GM21526 (cell line): ENCODE measurements at regions not wholly inside any gene's neighbourhood (a gene's known extent, or its start where the extent isn't known, plus 50 kb on each side); places are given as distances from the start of the nearest gene placed in this dataset.
"Not testable (repeated sequence)": the region's sequence is repeated elsewhere in the genome, so short reads cannot be mapped to it uniquely, and the experiment has no call there.

Experiments used
- ATAC-seq: cut with Tn5 transposase; IDR thresholded peaks from one replicate; pipeline ENCODE4 v1.9.1; 2021; ENCODE audit warnings: moderate library complexity; ENCODE audit not compliant: unreplicated experiment, low FRiP score

GRCh38 chr2:146696787-146697186 is 1148.0 kb upstream of the ACVR2A start:
- ATAC-seq = not testable (repeated sequence)

GRCh38 chr2:146681991-146682390 is 1162.8 kb upstream of the ACVR2A start:
- ATAC-seq = no peak

GRCh38 chr2:146678516-146678915 is 1166.3 kb upstream of the ACVR2A start:
- ATAC-seq = no peak

- no peak for ATAC-seq
Observed at GRCh38 chr2:146677280-146677679, 1167.5 kb upstream of the ACVR2A start.

GRCh38 chr2:146669735-146670134 is 1175.1 kb upstream of the ACVR2A start:
- no peak for ATAC-seq

- ATAC-seq = no peak
Observed at GRCh38 chr2:146666340-146666739, 1178.5 kb upstream of the ACVR2A start.

- ATAC-seq = no peak
Observed at GRCh38 chr2:146665800-146666199, 1179.0 kb upstream of the ACVR2A start.

- ATAC-seq = no peak
Observed at GRCh38 chr2:146661473-146662096, 1183.2 kb upstream of the ACVR2A start.

- no peak for ATAC-seq
Observed at GRCh38 chr2:146659976-146660375, 1184.9 kb upstream of the ACVR2A start.

GRCh38 chr2:146652311-146652710 is 1192.5 kb upstream of the ACVR2A start:
- no peak for ATAC-seq

- ATAC-seq = no peak
Observed at GRCh38 chr2:146651361-146651760, 1193.5 kb upstream of the ACVR2A start.

GRCh38 chr2:146642066-146642465 is 1202.8 kb upstream of the ACVR2A start:
- ATAC-seq = no peak

- no peak for ATAC-seq
Observed at GRCh38 chr2:146634230-146635097, 1210.4 kb upstream of the ACVR2A start.

GRCh38 chr2:146633159-146633558 is 1211.7 kb upstream of the ACVR2A start:
- ATAC-seq = no peak

- ATAC-seq = no peak
Observed at GRCh38 chr2:146632707-146633106, 1212.1 kb upstream of the ACVR2A start.

GRCh38 chr2:146624430-146625160 is 1220.2 kb upstream of the ACVR2A start:
- no peak for ATAC-seq

GRCh38 chr2:146623771-146624170 is 1221.1 kb upstream of the ACVR2A start:
- ATAC-seq = no peak

- ATAC-seq = no peak
Observed at GRCh38 chr2:146621656-146622055, 1223.2 kb upstream of the ACVR2A start.

GRCh38 chr2:146615778-146616177 is 1229.1 kb upstream of the ACVR2A start:
- no peak for ATAC-seq

GRCh38 chr2:146608490-146608889 is 1236.3 kb upstream of the ACVR2A start:
- ATAC-seq = no peak

- ATAC-seq = no peak
Observed at GRCh38 chr2:146604521-146604920, 1240.3 kb upstream of the ACVR2A start.
